Liver (tissue), 8 donors: ENCODE measurements at regions not wholly inside any gene's neighbourhood (a gene's known extent, or its start where the extent isn't known, plus 50 kb on each side); places are given as distances from the start of the nearest gene placed in this dataset.

Experiments
- DNase-seq: peaks from one replicate; pipeline ENCODE4 v3.0.0-alpha.2; 2017; ENCODE audit warnings: low spot score
- H3K27ac ChIP-seq, 2 donors: one replicate each; pipeline ENCODE4 v1.7.0; 2013; ENCODE audit warnings: inconsistent platforms in 2 of 2, low read length in 2 of 2, control low read depth in 1 of 2, low read depth in 1 of 2, mild to moderate bottlenecking in 1 of 2
- H3K27me3 ChIP-seq, 4 donors: one replicate each; pipeline versions ENCODE4 v1.6.1 to v1.7.0; 2013; ENCODE audit warnings: low read length in 3 of 4, inconsistent platforms in 1 of 4, mild to moderate bottlenecking in 1 of 4, moderate library complexity in 1 of 4; ENCODE audit not compliant: control insufficient read depth in 4 of 4, insufficient read depth in 4 of 4
- H3K36me3 ChIP-seq, 4 donors: one replicate each; pipeline versions ENCODE4 v1.6.1 to v1.7.0; 2013; ENCODE audit warnings: low read length in 3 of 4, mild to moderate bottlenecking in 3 of 4, low read depth in 1 of 4, moderate library complexity in 1 of 4; ENCODE audit not compliant: control insufficient read depth in 4 of 4, insufficient read depth in 3 of 4
- H3K4me1 ChIP-seq, 4 donors: one replicate each; pipeline versions ENCODE4 v1.6.1 to v1.7.0; 2013; ENCODE audit warnings: low read length in 3 of 4, mild to moderate bottlenecking in 3 of 4, moderate library complexity in 1 of 4; ENCODE audit not compliant: control insufficient read depth in 4 of 4, insufficient read depth in 4 of 4
- H3K4me3 ChIP-seq, 3 donors: one replicate each; pipeline versions ENCODE4 v1.6.1 to v1.7.0; 2013; ENCODE audit warnings: low read length in 3 of 3, control low read depth in 1 of 3, low read depth in 1 of 3, mild to moderate bottlenecking in 1 of 3
- H3K9ac ChIP-seq, 2 donors: one replicate each; pipeline ENCODE4 v1.7.0; 2013; ENCODE audit warnings: low read length in 2 of 2, mild to moderate bottlenecking in 2 of 2, moderate library complexity in 2 of 2, control low read depth in 1 of 2, low read depth in 1 of 2
- H3K9me3 ChIP-seq, 4 donors: one replicate each; pipeline versions ENCODE4 v1.6.1 to v1.7.0; 2013; ENCODE audit warnings: low read length in 3 of 4; ENCODE audit not compliant: control insufficient read depth in 4 of 4
- ATF3 ChIP-seq: IDR thresholded peaks from 2 replicates; pipeline ENCODE4 v1.6.1; 2016; ENCODE audit warnings: antibody characterized with exemption
- CTCF ChIP-seq: fragments of 150-350 bp; IDR thresholded peaks from 2 replicates; pipeline ENCODE4 v1.5.1; 2017; ENCODE audit warnings: improper control_type of control experiment, low read depth, low read length; ENCODE audit not compliant: missing input control
- EGR1 ChIP-seq, 2 donors: IDR thresholded peaks; 2 replicates each; pipeline ENCODE4 v1.6.1; 2016 to 2018; ENCODE audit warnings: antibody characterized with exemption in 2 of 2, low read depth in 2 of 2
- FOXA1 ChIP-seq: IDR thresholded peaks from 2 replicates; pipeline ENCODE4 v1.6.1; 2016; ENCODE audit warnings: antibody characterized with exemption
- FOXA2 ChIP-seq: IDR thresholded peaks from 2 replicates; pipeline ENCODE4 v1.6.1; 2016; ENCODE audit warnings: antibody characterized with exemption
- GABPA ChIP-seq, 2 donors: IDR thresholded peaks in 1 of 2; conservative IDR thresholded peaks in 1 of 2; 2 replicates each; pipeline ENCODE4 v1.6.1; 2016; ENCODE audit warnings: antibody characterized with exemption in 2 of 2, mild to moderate bottlenecking in 1 of 2, moderate library complexity in 1 of 2
- HNF4A ChIP-seq, 2 donors: conservative IDR thresholded peaks; 2 replicates each; pipeline ENCODE4 v1.6.1; 2016; ENCODE audit warnings: antibody characterized with exemption in 2 of 2, mild to moderate bottlenecking in 2 of 2
- HNF4G ChIP-seq: IDR thresholded peaks from 2 replicates; pipeline ENCODE4 v1.6.1; 2016; ENCODE audit warnings: antibody characterized with exemption
- JUND ChIP-seq, 2 donors: IDR thresholded peaks; 2 replicates each; pipeline ENCODE4 v1.6.1; 2016; ENCODE audit warnings: antibody characterized with exemption in 2 of 2
- MAX ChIP-seq: IDR thresholded peaks from 2 replicates; pipeline ENCODE4 v1.6.1; 2016; ENCODE audit warnings: antibody characterized with exemption
- NR2F2 ChIP-seq: IDR thresholded peaks from 2 replicates; pipeline ENCODE4 v1.6.1; 2016; ENCODE audit warnings: antibody characterized with exemption
- RAD21 ChIP-seq, 2 donors: IDR thresholded peaks; 2 replicates each; pipeline ENCODE4 v1.6.1; 2016; ENCODE audit warnings: antibody characterized with exemption in 2 of 2, mild to moderate bottlenecking in 2 of 2
- REST ChIP-seq: IDR thresholded peaks from 2 replicates; pipeline ENCODE4 v1.6.1; 2016; ENCODE audit warnings: antibody characterized with exemption, mild to moderate bottlenecking
- RXRA ChIP-seq, 2 donors: IDR thresholded peaks; 2 replicates each; pipeline ENCODE4 v1.6.1; 2017 to 2018; ENCODE audit warnings: antibody characterized with exemption in 2 of 2, mild to moderate bottlenecking in 1 of 2
- SP1 ChIP-seq: IDR thresholded peaks from 2 replicates; pipeline ENCODE4 v1.6.1; 2018; ENCODE audit warnings: antibody characterized with exemption, mild to moderate bottlenecking
- TAF1 ChIP-seq: conservative IDR thresholded peaks from 2 replicates; pipeline ENCODE4 v1.6.1; 2016; ENCODE audit warnings: antibody characterized with exemption, mild to moderate bottlenecking
- YY1 ChIP-seq: IDR thresholded peaks from 2 replicates; pipeline ENCODE4 v1.6.1; 2016; ENCODE audit warnings: antibody characterized with exemption, mild to moderate bottlenecking
- ZBTB33 ChIP-seq: IDR thresholded peaks from 2 replicates; pipeline ENCODE4 v1.6.1; 2016; ENCODE audit warnings: antibody characterized with exemption
- WGBS: extraction: QIAGEN DNeasy Blood & Tissue Kit; methylation state at CpG from one replicate; pipeline ENCODE4 v1.1.7; 2013; 5-methylcytosine and 5-hydroxymethylcytosine counted together
- donor health status: healthy.
- donor health status: healthy.
- donor health status: healthy.
- donor health status: healthy.
- donor health status: healthy.

- Histone ChIP-seq H3K9ac (no peak overlapping the region), H3K9me3 (no peaks in the 10 kb centered on the region), H3K4me3 (no peak overlapping the region), H3K27ac (no peak overlapping the region), H3K36me3 (no peaks in the 10 kb centered on the region), H3K4me1 (no peaks in the 10 kb centered on the region), H3K27me3 (no peaks in the 10 kb centered on the region)
- TF ChIP-seq ATF3 (no peak), HNF4G (no peak), FOXA2 (no peak), TAF1 (no peak), REST (no peak), ZBTB33 (no peak), YY1 (no peak), RXRA (IDR thresholded peaks at IDR 0.05) (no peak), NR2F2 (no peak), HNF4A (conservative IDR thresholded peaks at IDR 0.05) (no peak), EGR1 (IDR thresholded peaks at IDR 0.05; ENCODE audit: low read depth in 2 of 2) (no peak), CTCF (no peak), GABPA (IDR thresholded peaks at IDR 0.05 in 1 of 2, conservative IDR thresholded peaks at IDR 0.05 in 1 of 2) (no peak), MAX (no peak), JUND (IDR thresholded peaks at IDR 0.05) (no peak), RAD21 (IDR thresholded peaks at IDR 0.05) (no peak), SP1 (no peak), FOXA1 (no peak)
- no peak for DNase-seq
- 90% methylated on average over 1 of the region's 1 CpG for WGBS
These were observed 427.1 kb upstream of the DPH6 start for GRCh38 chr15:35973029-35973428.

GRCh38 chr15:35974052-35974451 is 428.1 kb upstream of the DPH6 start:
- H3K9ac ChIP-seq = no peak overlapping the region
- no peaks in the 10 kb centered on the region for H3K36me3 ChIP-seq
- no peak for DNase-seq
- no peak overlapping the region for H3K27ac ChIP-seq
- no peaks in the 10 kb centered on the region for H3K9me3 ChIP-seq
- TF ChIP-seq HNF4A (conservative IDR thresholded peaks at IDR 0.05) (no peak), FOXA1 (no peak), FOXA2 (no peak), YY1 (no peak), JUND (IDR thresholded peaks at IDR 0.05) (no peak), HNF4G (no peak)
- no peak overlapping the region for H3K4me3 ChIP-seq
- H3K4me1 ChIP-seq = no peaks in the 10 kb centered on the region
- WGBS = 78% methylated on average over 3 of the region's 3 CpGs
- no peaks in the 10 kb centered on the region for H3K27me3 ChIP-seq
